ENCODE measurements at regions not wholly inside any gene's neighbourhood (a gene's known extent, or its start where the extent isn't known, plus 50 kb on each side); places are given as distances from the start of the nearest gene placed in this dataset.

DNA sequence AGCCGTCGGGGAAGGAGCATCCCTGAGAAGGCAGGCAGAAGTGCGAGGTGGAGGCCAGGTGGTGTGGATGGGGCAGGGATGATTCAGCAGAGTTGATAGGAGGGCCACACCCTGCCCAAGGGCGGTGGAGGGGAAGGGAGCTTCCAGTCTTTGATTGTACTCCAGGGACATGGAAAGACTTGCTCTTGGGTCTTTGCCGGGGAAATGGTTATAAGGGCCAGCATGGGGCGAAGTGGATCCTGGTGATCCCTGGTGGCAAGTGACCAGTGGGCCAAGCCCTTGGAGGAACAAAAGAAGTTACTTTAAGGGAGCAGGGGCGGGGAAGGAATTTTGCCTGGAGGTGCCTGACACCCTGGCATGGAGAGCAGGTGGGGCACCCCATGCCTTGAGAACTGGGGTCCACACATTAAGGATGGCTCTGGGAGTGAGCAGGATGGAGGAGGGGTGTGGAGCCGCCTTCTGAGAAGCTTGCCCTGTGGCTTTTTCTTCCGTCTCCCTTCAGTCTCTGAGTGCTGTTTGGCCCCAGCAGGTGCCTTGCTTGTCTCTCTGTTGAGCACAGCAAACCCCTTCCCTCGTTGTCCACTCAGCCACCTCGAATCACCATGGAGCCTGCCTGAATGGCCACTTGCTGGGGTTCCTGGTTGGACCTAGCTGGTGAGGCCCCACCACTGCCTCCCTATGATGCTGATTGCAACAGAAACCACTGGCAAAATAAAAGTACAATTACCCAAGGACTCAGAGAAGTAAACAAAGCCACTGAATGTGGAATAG is 83.9 kb downstream of the RAMP3 start:
- DNase-seq (no peak), ATAC-seq (ENCODE audit: low read depth in 2 of 2) (no peak)
- H3K36me3 ChIP-seq (ENCODE audit: control insufficient read depth, insufficient read depth, low read length), result no peaks in the 10 kb centered on the region
- H3K27ac Mint-ChIP-seq, result no peak overlapping the region
- H3K36me3 Mint-ChIP-seq, result no peaks in the 10 kb centered on the region
- peaks cover 20% of the 10 kb centered on the region for H3K27me3 ChIP-seq (ENCODE audit: control insufficient read depth, insufficient read depth, low read length)
- H3K9me3 Mint-ChIP-seq, result no peaks in the 10 kb centered on the region
- H3K27ac ChIP-seq (ENCODE audit: insufficient read depth, low read length, poor library complexity, severe bottlenecking), result no peak overlapping the region
- no peak overlapping the region for H3K4me3 Mint-ChIP-seq
- no peak overlapping the region for H3K4me3 ChIP-seq (ENCODE audit: low read depth, low read length)
- H3K4me1 ChIP-seq (ENCODE audit: control insufficient read depth, insufficient read depth, low read length, poor library complexity, severe bottlenecking), result no peaks in the 10 kb centered on the region
- no peaks in the 10 kb centered on the region for H3K9me3 ChIP-seq (ENCODE audit: control insufficient read depth in 2 of 2, low read length in 2 of 2)
- peaks cover 49% of the 10 kb centered on the region for H3K27me3 Mint-ChIP-seq
- H3K4me1 Mint-ChIP-seq, result peaks cover 0 to 6% (median 2%) of the 10 kb centered on the region in 4 donors

GRCh38 chr7:45242261-45242660 is 84.7 kb downstream of the RAMP3 start:
- Histone ChIP-seq H3K36me3 (ENCODE audit: control insufficient read depth, insufficient read depth, low read length) (no peaks in the 10 kb centered on the region), H3K4me3 (ENCODE audit: low read depth, low read length) (no peak overlapping the region), H3K27me3 (ENCODE audit: control insufficient read depth, insufficient read depth, low read length) (peaks cover 20% of the 10 kb centered on the region), H3K4me1 (ENCODE audit: control insufficient read depth, insufficient read depth, low read length, poor library complexity, severe bottlenecking) (no peaks in the 10 kb centered on the region), H3K9me3 (ENCODE audit: control insufficient read depth in 2 of 2, low read length in 2 of 2) (no peaks in the 10 kb centered on the region), H3K27ac (ENCODE audit: insufficient read depth, low read length, poor library complexity, severe bottlenecking) (no peak overlapping the region)
- Mint-ChIP-seq H3K36me3 (no peaks in the 10 kb centered on the region), H3K9me3 (peaks cover 0 to 4% (median under 1%) of the 10 kb centered on the region in 7 donors), H3K27ac (no peak overlapping the region), H3K4me1 (peaks cover 0 to 6% (median 5%) of the 10 kb centered on the region in 4 donors), H3K4me3 (no peak overlapping the region), H3K27me3 (peaks cover 54% of the 10 kb centered on the region)
- ATAC-seq (ENCODE audit: low read depth in 2 of 2) (no peak), DNase-seq (no peak)

- Mint-ChIP-seq H3K9me3 (peaks cover 0 to 7% (median 3%) of the 10 kb centered on the region in 7 donors), H3K27ac (no peak overlapping the region), H3K4me1 (peaks cover 0 to 8% (median 5%) of the 10 kb centered on the region in 4 donors), H3K27me3 (peaks cover 58% of the 10 kb centered on the region), H3K36me3 (no peaks in the 10 kb centered on the region), H3K4me3 (no peak overlapping the region)
- Histone ChIP-seq H3K27me3 (ENCODE audit: control insufficient read depth, insufficient read depth, low read length) (peaks cover 23% of the 10 kb centered on the region), H3K4me1 (ENCODE audit: control insufficient read depth, insufficient read depth, low read length, poor library complexity, severe bottlenecking) (no peaks in the 10 kb centered on the region), H3K36me3 (ENCODE audit: control insufficient read depth, insufficient read depth, low read length) (no peaks in the 10 kb centered on the region), H3K9me3 (ENCODE audit: control insufficient read depth in 2 of 2, low read length in 2 of 2) (no peaks in the 10 kb centered on the region), H3K27ac (ENCODE audit: insufficient read depth, low read length, poor library complexity, severe bottlenecking) (no peak overlapping the region), H3K4me3 (ENCODE audit: low read depth, low read length) (no peak overlapping the region)
- no peak for ATAC-seq (ENCODE audit: low read depth in 2 of 2)
- DNase-seq, result no peak
These were observed 85.1 kb downstream of the RAMP3 start for GRCh38 chr7:45242698-45243097.

DNA sequence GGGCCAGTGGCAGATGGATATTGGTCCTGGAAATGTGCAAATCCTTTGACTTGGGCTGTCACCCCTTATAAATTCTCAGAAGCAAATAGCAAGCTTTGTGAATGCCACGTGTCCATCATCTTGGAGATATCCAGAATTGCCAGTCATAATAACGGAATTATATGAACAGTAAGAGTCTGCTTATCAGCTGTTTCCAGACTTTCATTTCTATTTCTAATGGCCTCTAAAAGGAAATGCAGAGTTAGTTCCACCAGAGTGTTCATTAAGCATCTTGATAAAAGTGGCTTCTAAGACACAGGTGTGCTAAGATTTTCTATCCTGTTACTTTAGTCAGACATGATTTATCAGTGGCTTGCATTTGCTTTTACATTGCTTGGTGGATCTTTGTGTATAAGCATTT is 87.4 kb downstream of the RAMP3 start:
- Histone ChIP-seq H3K9me3 (ENCODE audit: control insufficient read depth in 2 of 2, low read length in 2 of 2) (peaks cover 0 to 2% of the 10 kb centered on the region in 2 experiments), H3K4me1 (ENCODE audit: control insufficient read depth, insufficient read depth, low read length, poor library complexity, severe bottlenecking) (no peaks in the 10 kb centered on the region), H3K27me3 (ENCODE audit: control insufficient read depth, insufficient read depth, low read length) (peaks cover 25% of the 10 kb centered on the region), H3K27ac (ENCODE audit: insufficient read depth, low read length, poor library complexity, severe bottlenecking) (no peak overlapping the region), H3K4me3 (ENCODE audit: low read depth, low read length) (no peak overlapping the region), H3K36me3 (ENCODE audit: control insufficient read depth, insufficient read depth, low read length) (no peaks in the 10 kb centered on the region)
- peaks cover 0 to 7% (median 3%) of the 10 kb centered on the region in 7 donors for H3K9me3 Mint-ChIP-seq
- peaks cover 0 to 8% (median 5%) of the 10 kb centered on the region in 4 donors for H3K4me1 Mint-ChIP-seq
- no peaks in the 10 kb centered on the region for H3K36me3 Mint-ChIP-seq
- peaks cover 50% of the 10 kb centered on the region for H3K27me3 Mint-ChIP-seq
- no peak for ATAC-seq (ENCODE audit: low read depth in 2 of 2)
- H3K27ac Mint-ChIP-seq, result no peak overlapping the region
- H3K4me3 Mint-ChIP-seq, result no peak overlapping the region
- DNase-seq, result no peak

DNA sequence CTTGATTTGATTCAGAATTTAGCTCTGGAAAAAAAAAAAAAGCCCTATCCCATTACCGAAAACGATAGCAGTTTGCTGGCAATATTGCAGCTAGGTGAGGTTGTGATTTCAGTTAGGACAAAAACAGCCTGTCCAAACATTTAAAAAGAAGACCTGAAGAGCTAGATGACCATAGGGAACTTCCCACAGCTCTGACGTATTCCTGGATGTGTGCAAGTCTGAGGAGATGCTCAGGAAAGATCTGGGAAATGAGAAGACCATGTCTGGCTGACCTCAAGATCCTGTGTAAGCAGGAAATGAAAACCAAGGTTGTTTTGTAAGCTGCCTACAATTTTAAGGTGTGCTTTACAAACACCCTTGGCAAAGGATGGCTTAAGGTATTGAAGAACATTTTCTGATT is 88.7 kb downstream of the RAMP3 start:
- H3K4me1 ChIP-seq (ENCODE audit: control insufficient read depth, insufficient read depth, low read length, poor library complexity, severe bottlenecking), result no peaks in the 10 kb centered on the region
- Mint-ChIP-seq H3K27ac (no peak overlapping the region), H3K36me3 (no peaks in the 10 kb centered on the region), H3K4me1 (peaks cover 0 to 8% (median 2%) of the 10 kb centered on the region in 4 donors), H3K4me3 (no peak overlapping the region), H3K9me3 (peaks cover 0 to 8% (median 3%) of the 10 kb centered on the region in 7 donors), H3K27me3 (peaks cover 45% of the 10 kb centered on the region)
- H3K36me3 ChIP-seq (ENCODE audit: control insufficient read depth, insufficient read depth, low read length), result no peaks in the 10 kb centered on the region
- DNase-seq (no peak), ATAC-seq (ENCODE audit: low read depth in 2 of 2) (no peak)
- H3K27me3 ChIP-seq (ENCODE audit: control insufficient read depth, insufficient read depth, low read length), result peaks cover 22% of the 10 kb centered on the region
- no peak overlapping the region for H3K4me3 ChIP-seq (ENCODE audit: low read depth, low read length)
- no peak overlapping the region for H3K27ac ChIP-seq (ENCODE audit: insufficient read depth, low read length, poor library complexity, severe bottlenecking)
- peaks cover 0 to 2% of the 10 kb centered on the region in 2 experiments for H3K9me3 ChIP-seq (ENCODE audit: control insufficient read depth in 2 of 2, low read length in 2 of 2)

DNA sequence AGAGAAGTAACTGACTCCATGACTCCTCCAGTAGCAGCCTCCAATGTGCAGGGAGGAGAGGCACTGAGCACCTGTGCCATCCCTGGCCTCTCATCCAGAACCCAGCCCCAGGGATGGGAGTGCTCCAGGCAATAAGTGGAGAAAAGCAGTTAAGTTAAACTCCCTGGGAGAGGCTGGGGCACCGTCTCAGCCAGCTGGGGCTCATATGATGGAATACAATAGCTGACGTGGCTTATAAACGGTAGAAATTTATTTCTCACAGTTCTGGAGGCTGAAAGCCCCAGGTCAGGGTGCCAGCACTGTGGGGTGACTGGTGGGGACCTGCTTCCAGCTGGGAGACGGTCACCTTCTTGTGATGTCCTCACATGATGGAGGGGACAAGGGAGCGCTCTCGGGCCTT is 94.7 kb downstream of the RAMP3 start:
- no peak overlapping the region for H3K27ac Mint-ChIP-seq
- Histone ChIP-seq H3K4me3 (ENCODE audit: low read depth, low read length) (no peak overlapping the region), H3K4me1 (ENCODE audit: control insufficient read depth, insufficient read depth, low read length, poor library complexity, severe bottlenecking) (no peaks in the 10 kb centered on the region), H3K36me3 (ENCODE audit: control insufficient read depth, insufficient read depth, low read length) (no peaks in the 10 kb centered on the region), H3K27me3 (ENCODE audit: control insufficient read depth, insufficient read depth, low read length) (peaks cover 5% of the 10 kb centered on the region), H3K27ac (ENCODE audit: insufficient read depth, low read length, poor library complexity, severe bottlenecking) (no peak overlapping the region), H3K9me3 (ENCODE audit: control insufficient read depth in 2 of 2, low read length in 2 of 2) (peaks cover 0 to 2% of the 10 kb centered on the region in 2 experiments)
- H3K4me3 Mint-ChIP-seq, result no peak overlapping the region
- H3K4me1 Mint-ChIP-seq, result peaks cover 0 to 3% (median 0%) of the 10 kb centered on the region in 4 donors
- no peak for DNase-seq
- peaks cover 38% of the 10 kb centered on the region for H3K27me3 Mint-ChIP-seq
- H3K9me3 Mint-ChIP-seq, result peaks cover 0 to 6% (median 2%) of the 10 kb centered on the region in 7 donors
- no peaks in the 10 kb centered on the region for H3K36me3 Mint-ChIP-seq
- ATAC-seq (ENCODE audit: low read depth in 2 of 2), result no peak

DNA sequence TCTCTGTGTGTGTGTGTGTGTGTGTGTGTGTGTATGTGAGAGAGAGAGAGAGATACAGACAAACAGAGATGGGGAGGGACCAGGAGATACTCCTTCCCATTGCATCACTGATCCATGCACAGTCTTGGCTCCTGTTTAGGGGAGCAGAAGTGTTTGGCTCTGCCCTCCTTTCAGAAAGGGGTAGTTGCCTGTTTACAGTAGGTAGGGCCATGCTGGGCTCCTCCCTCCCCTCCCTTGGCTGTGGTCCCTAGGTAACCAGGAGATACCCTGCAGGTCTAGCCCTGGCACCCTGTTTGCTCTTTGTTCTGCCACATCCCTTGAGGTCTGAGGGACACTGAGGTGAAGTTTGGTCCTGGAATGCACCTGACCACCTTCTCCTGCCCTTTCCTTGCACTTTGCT is 95.3 kb downstream of the RAMP3 start:
- H3K4me1 ChIP-seq (ENCODE audit: control insufficient read depth, insufficient read depth, low read length, poor library complexity, severe bottlenecking), result no peaks in the 10 kb centered on the region
- Mint-ChIP-seq H3K9me3 (peaks cover 0 to 3% (median 0%) of the 10 kb centered on the region in 7 donors), H3K36me3 (no peaks in the 10 kb centered on the region), H3K27ac (no peak overlapping the region), H3K4me1 (no peaks in the 10 kb centered on the region), H3K27me3 (peaks cover 32% of the 10 kb centered on the region), H3K4me3 (no peak overlapping the region)
- H3K27me3 ChIP-seq (ENCODE audit: control insufficient read depth, insufficient read depth, low read length), result peaks cover 2% of the 10 kb centered on the region
- DNase-seq, result no peak
- no peak overlapping the region for H3K27ac ChIP-seq (ENCODE audit: insufficient read depth, low read length, poor library complexity, severe bottlenecking)
- H3K36me3 ChIP-seq (ENCODE audit: control insufficient read depth, insufficient read depth, low read length), result no peaks in the 10 kb centered on the region
- H3K4me3 ChIP-seq (ENCODE audit: low read depth, low read length), result no peak overlapping the region
- ATAC-seq (ENCODE audit: low read depth in 2 of 2), result no peak
- H3K9me3 ChIP-seq (ENCODE audit: control insufficient read depth in 2 of 2, low read length in 2 of 2), result peaks cover 0 to 2% of the 10 kb centered on the region in 2 experiments

DNA sequence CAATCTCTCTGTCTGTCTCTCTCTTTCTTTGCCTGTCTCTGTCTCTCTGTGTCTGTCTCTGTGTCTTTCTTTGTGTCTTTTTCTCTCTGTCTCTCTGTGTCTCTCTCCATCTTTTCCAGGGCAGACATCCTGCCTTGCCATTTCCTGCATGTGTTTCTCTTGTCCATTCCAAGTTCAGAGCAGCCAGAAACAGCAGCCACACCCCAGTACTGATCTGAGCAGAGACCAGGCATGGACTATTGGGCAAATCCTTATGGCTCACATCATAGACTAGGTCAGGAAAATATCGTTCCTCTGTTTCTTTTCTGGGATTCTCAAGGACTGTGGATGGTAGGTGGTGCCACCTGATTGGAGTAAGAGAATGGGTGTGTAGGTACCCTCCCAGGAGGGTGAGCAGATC is 95.8 kb downstream of the RAMP3 start:
- Mint-ChIP-seq H3K9me3 (peaks cover 0 to 3% (median 0%) of the 10 kb centered on the region in 7 donors), H3K27ac (no peak overlapping the region), H3K36me3 (no peaks in the 10 kb centered on the region), H3K4me3 (no peak overlapping the region), H3K27me3 (peaks cover 32% of the 10 kb centered on the region), H3K4me1 (no peaks in the 10 kb centered on the region)
- H3K27me3 ChIP-seq (ENCODE audit: control insufficient read depth, insufficient read depth, low read length), result peaks cover 2% of the 10 kb centered on the region
- no peaks in the 10 kb centered on the region for H3K4me1 ChIP-seq (ENCODE audit: control insufficient read depth, insufficient read depth, low read length, poor library complexity, severe bottlenecking)
- H3K36me3 ChIP-seq (ENCODE audit: control insufficient read depth, insufficient read depth, low read length), result no peaks in the 10 kb centered on the region
- DNase-seq, result no peak
- H3K4me3 ChIP-seq (ENCODE audit: low read depth, low read length), result no peak overlapping the region
- ATAC-seq (ENCODE audit: low read depth in 2 of 2), result no peak
- H3K9me3 ChIP-seq (ENCODE audit: control insufficient read depth in 2 of 2, low read length in 2 of 2), result no peaks in the 10 kb centered on the region
- no peak overlapping the region for H3K27ac ChIP-seq (ENCODE audit: insufficient read depth, low read length, poor library complexity, severe bottlenecking)

Data from CD4-positive, CD25-positive, alpha-beta regulatory T cell (primary cell).